ENCODE measurements at regions not wholly inside any gene's neighbourhood (a gene's known extent, or its start where the extent isn't known, plus 50 kb on each side); places are given as distances from the start of the nearest gene placed in this dataset.

- peaks cover 6 to 39% (median 9%) of the 10 kb centered on the region in 5 donors for H3K27me3 Mint-ChIP-seq
- H3K4me1 Mint-ChIP-seq, result no peaks in the 10 kb centered on the region
- H3K4me3 Mint-ChIP-seq, result no peak overlapping the region
- H3K27ac Mint-ChIP-seq, result no peak overlapping the region
- H3K36me3 Mint-ChIP-seq, result no peaks in the 10 kb centered on the region
- peaks cover 0 to 1% (median 0%) of the 10 kb centered on the region in 9 donors for H3K9me3 Mint-ChIP-seq
- no peak for DNase-seq
- POLR2A ChIA-PET, result no interaction called here
- ATAC-seq, result no peak
Observed at GRCh38 chr2:18124116-18124835, 245.8 kb downstream of the KCNS3 start.

DNA sequence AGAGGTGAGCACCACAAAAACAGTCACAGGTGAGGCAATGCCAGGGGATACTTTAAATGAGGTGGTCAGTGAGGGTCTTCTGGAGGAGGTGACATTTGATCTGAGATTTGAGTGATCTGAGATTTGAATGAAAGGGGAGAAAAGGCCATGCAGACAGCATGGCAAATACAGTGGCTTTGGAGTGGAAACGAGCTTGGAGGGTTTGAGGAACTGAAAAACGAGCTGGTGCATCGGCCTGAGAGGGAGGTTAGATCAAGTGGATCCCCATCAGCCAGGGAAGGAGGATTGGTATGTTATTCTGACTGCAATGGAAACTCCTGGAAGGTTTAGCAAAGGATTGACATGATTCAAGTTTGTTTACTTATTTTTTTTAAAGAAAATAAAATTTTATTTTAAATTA is 245.1 kb downstream of the KCNS3 start:
- Mint-ChIP-seq H3K27me3 (peaks cover 6 to 42% (median 9%) of the 10 kb centered on the region in 5 donors), H3K9me3 (peaks cover 0 to 1% (median 0%) of the 10 kb centered on the region in 9 donors), H3K4me3 (no peak overlapping the region), H3K36me3 (no peaks in the 10 kb centered on the region), H3K27ac (no peak overlapping the region), H3K4me1 (no peaks in the 10 kb centered on the region)
- POLR2A ChIA-PET, result no interaction called here
- DNase-seq (no peak), ATAC-seq (no peak)

DNA sequence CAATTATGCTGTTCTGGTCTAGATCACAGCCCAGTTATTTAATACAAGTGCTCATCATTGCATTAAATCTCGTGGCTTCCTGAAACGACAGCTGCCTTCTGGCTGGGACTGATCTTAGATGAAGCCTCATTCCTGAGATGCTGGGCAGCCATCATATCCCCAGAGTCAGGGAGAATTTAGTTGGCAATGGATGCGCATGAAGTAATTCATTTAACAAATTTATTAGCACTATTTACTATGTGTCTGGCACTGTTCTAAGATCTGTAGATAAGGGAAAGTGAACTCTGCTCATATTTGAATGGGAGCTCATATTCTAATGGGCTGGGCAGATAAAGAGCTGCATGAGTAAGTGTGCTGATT is 244.7 kb downstream of the KCNS3 start:
- no peaks in the 10 kb centered on the region for H3K4me1 Mint-ChIP-seq
- H3K27ac Mint-ChIP-seq, result no peak overlapping the region
- peaks cover 6 to 42% (median 9%) of the 10 kb centered on the region in 5 donors for H3K27me3 Mint-ChIP-seq
- DNase-seq, result no peak
- peaks cover 0 to 1% (median 0%) of the 10 kb centered on the region in 9 donors for H3K9me3 Mint-ChIP-seq
- POLR2A ChIA-PET, result no interaction called here
- H3K36me3 Mint-ChIP-seq, result no peaks in the 10 kb centered on the region
- no peak for ATAC-seq
- no peak overlapping the region for H3K4me3 Mint-ChIP-seq

GRCh38 chr2:18122544-18123210 is 244.2 kb downstream of the KCNS3 start:
- H3K27ac Mint-ChIP-seq, result no peak overlapping the region
- ATAC-seq (no peak), DNase-seq (no peak)
- peaks cover 0 to 3% (median 0%) of the 10 kb centered on the region in 9 donors for H3K9me3 Mint-ChIP-seq
- POLR2A ChIA-PET, result no interaction called here
- H3K4me1 Mint-ChIP-seq, result no peaks in the 10 kb centered on the region
- H3K36me3 Mint-ChIP-seq, result no peaks in the 10 kb centered on the region
- no peak overlapping the region for H3K4me3 Mint-ChIP-seq
- H3K27me3 Mint-ChIP-seq, result peaks cover 6 to 42% (median 9%) of the 10 kb centered on the region in 5 donors

DNA sequence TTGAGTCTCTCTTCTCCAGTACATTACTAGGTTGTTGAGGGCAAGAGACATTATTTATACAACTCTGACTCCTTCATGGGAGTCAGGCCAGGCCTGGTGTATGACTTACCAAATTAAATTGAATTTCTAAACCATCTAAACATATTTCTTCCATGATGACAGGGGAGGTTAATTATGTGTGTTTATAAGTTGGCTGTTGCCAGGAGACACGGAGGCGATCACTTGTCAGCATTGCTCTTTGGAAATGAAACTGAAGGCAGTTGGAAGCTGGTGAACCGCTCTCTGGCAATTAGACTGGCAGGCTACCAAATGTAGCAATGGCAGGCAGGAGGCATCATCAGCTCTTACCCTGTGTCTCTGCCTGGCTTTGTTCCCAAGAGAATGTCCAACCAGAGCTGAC is 241.4 kb downstream of the KCNS3 start:
- no peaks in the 10 kb centered on the region for H3K4me1 Mint-ChIP-seq
- no peak for ATAC-seq
- H3K27ac Mint-ChIP-seq, result no peak overlapping the region
- POLR2A ChIA-PET, result no interaction called here
- no peak for DNase-seq
- H3K4me3 Mint-ChIP-seq, result no peak overlapping the region
- H3K9me3 Mint-ChIP-seq, result peaks cover 0 to 7% (median 0%) of the 10 kb centered on the region in 9 donors
- H3K27me3 Mint-ChIP-seq, result peaks cover 6 to 42% (median 11%) of the 10 kb centered on the region in 5 donors
- H3K36me3 Mint-ChIP-seq, result no peaks in the 10 kb centered on the region

- Mint-ChIP-seq H3K36me3 (no peaks in the 10 kb centered on the region), H3K27ac (no peak overlapping the region), H3K4me1 (no peaks in the 10 kb centered on the region), H3K4me3 (no peak overlapping the region), H3K9me3 (peaks cover 0 to 7% (median 0%) of the 10 kb centered on the region in 9 donors), H3K27me3 (peaks cover 6 to 40% (median 11%) of the 10 kb centered on the region in 5 donors)
- POLR2A ChIA-PET, result no interaction called here
- ATAC-seq (no peak), DNase-seq (no peak)
Observed at GRCh38 chr2:18118703-18119102, 240.2 kb downstream of the KCNS3 start.

GRCh38 chr2:18117592-18117991 is 239.1 kb downstream of the KCNS3 start:
- ATAC-seq, result no peak
- no peaks in the 10 kb centered on the region for H3K4me1 Mint-ChIP-seq
- POLR2A ChIA-PET, result no interaction called here
- no peak for DNase-seq
- H3K36me3 Mint-ChIP-seq, result no peaks in the 10 kb centered on the region
- no peak overlapping the region for H3K4me3 Mint-ChIP-seq
- peaks cover 0 to 7% (median 0%) of the 10 kb centered on the region in 9 donors for H3K9me3 Mint-ChIP-seq
- H3K27ac Mint-ChIP-seq, result no peak overlapping the region
- peaks cover 1 to 32% (median 7%) of the 10 kb centered on the region in 5 donors for H3K27me3 Mint-ChIP-seq

DNA sequence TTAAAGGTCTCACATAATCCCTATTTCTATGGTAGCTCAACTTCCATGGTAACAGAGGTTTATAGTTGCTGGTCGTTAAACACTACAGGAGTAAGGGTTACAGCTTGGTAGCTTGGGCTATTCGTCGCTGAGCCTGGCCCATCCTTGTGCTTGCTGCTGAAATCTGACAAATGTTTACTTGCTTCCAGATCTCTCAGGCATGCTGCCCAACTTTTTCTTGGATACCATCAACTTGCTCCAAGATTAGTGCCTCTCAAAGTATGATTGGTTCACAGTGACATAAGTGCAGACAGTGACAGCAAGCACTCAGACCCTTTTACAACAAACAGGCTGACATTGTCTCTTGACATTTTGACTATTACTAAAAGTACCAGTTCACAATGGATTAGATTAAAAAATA is 231.8 kb downstream of the KCNS3 start:
- Mint-ChIP-seq H3K4me1 (no peaks in the 10 kb centered on the region), H3K27me3 (peaks cover 0 to 8% (median 5%) of the 10 kb centered on the region in 5 donors), H3K4me3 (no peak overlapping the region), H3K36me3 (no peaks in the 10 kb centered on the region), H3K27ac (no peak overlapping the region), H3K9me3 (peaks cover 0 to 2% (median 0%) of the 10 kb centered on the region in 9 donors)
- no peak for ATAC-seq
- no peak for DNase-seq
- POLR2A ChIA-PET, result no interaction called here

- no peak overlapping the region for H3K27ac Mint-ChIP-seq
- no peaks in the 10 kb centered on the region for H3K36me3 Mint-ChIP-seq
- POLR2A ChIA-PET, result no interaction called here
- peaks cover 0 to 19% (median 7%) of the 10 kb centered on the region in 5 donors for H3K27me3 Mint-ChIP-seq
- no peak for ATAC-seq
- no peak overlapping the region for H3K4me3 Mint-ChIP-seq
- peaks cover 0 to 2% (median 0%) of the 10 kb centered on the region in 9 donors for H3K9me3 Mint-ChIP-seq
- DNase-seq, result no peak
- H3K4me1 Mint-ChIP-seq, result no peaks in the 10 kb centered on the region
Observed at GRCh38 chr2:18106841-18107240, 228.4 kb downstream of the KCNS3 start.

GRCh38 chr2:18105929-18106328 is 227.5 kb downstream of the KCNS3 start:
- Mint-ChIP-seq H3K4me1 (no peaks in the 10 kb centered on the region), H3K27me3 (peaks cover 0 to 19% (median 7%) of the 10 kb centered on the region in 5 donors), H3K36me3 (no peaks in the 10 kb centered on the region), H3K9me3 (peaks cover 0 to 2% (median 0%) of the 10 kb centered on the region in 9 donors), H3K4me3 (no peak overlapping the region), H3K27ac (no peak overlapping the region)
- ATAC-seq (no peak), DNase-seq (no peak)
- POLR2A ChIA-PET, result no interaction called here

GRCh38 chr2:18104595-18105224 is 226.2 kb downstream of the KCNS3 start:
- Mint-ChIP-seq H3K4me1 (no peaks in the 10 kb centered on the region), H3K27me3 (peaks cover 0 to 16% (median 6%) of the 10 kb centered on the region in 5 donors), H3K4me3 (no peak overlapping the region), H3K27ac (no peak overlapping the region), H3K9me3 (peaks cover 0 to 2% (median 0%) of the 10 kb centered on the region in 9 donors), H3K36me3 (no peaks in the 10 kb centered on the region)
- no peak for DNase-seq
- POLR2A ChIA-PET, result no interaction called here
- no peak for ATAC-seq

GRCh38 chr2:18096836-18097405 is 218.5 kb downstream of the KCNS3 start:
- Mint-ChIP-seq H3K9me3 (peaks cover 0 to 1% (median 0%) of the 10 kb centered on the region in 9 donors), H3K27ac (no peak overlapping the region), H3K4me1 (no peaks in the 10 kb centered on the region), H3K27me3 (peaks cover 0 to 15% (median under 1%) of the 10 kb centered on the region in 5 donors), H3K4me3 (no peak overlapping the region), H3K36me3 (no peaks in the 10 kb centered on the region)
- POLR2A ChIA-PET, result no interaction called here
- no peak for ATAC-seq
- no peak for DNase-seq

- Mint-ChIP-seq H3K27ac (no peak overlapping the region), H3K4me3 (no peak overlapping the region), H3K4me1 (no peaks in the 10 kb centered on the region), H3K9me3 (peaks cover 0 to 4% (median 0%) of the 10 kb centered on the region in 9 donors), H3K36me3 (no peaks in the 10 kb centered on the region), H3K27me3 (peaks cover 0 to 11% (median 0%) of the 10 kb centered on the region in 5 donors)
- ATAC-seq (no peak), DNase-seq (no peak)
- POLR2A ChIA-PET, result no interaction called here
Observed at GRCh38 chr2:18094277-18094676, 215.8 kb downstream of the KCNS3 start.

All from naive thymus-derived CD8-positive, alpha-beta T cell (primary cell).